GM10266 (cell line): ENCODE measurements at regions not wholly inside any gene's neighbourhood (a gene's known extent, or its start where the extent isn't known, plus 50 kb on each side); places are given as distances from the start of the nearest gene placed in this dataset.

Experiments
- DNase-seq: peaks from one replicate; pipeline ENCODE4 v3.0.0; 2012; ENCODE audit errors: extremely low spot score
- TF ChIP-seq, protein P1 (sequence below): IDR thresholded peaks from 2 replicates; pipeline ENCODE4 v1.5.1; 2012; ENCODE audit warnings: mild to moderate bottlenecking, low read depth; ENCODE audit not compliant: control insufficient read depth, insufficient read depth; ENCODE audit errors: missing control alignments

DNA sequence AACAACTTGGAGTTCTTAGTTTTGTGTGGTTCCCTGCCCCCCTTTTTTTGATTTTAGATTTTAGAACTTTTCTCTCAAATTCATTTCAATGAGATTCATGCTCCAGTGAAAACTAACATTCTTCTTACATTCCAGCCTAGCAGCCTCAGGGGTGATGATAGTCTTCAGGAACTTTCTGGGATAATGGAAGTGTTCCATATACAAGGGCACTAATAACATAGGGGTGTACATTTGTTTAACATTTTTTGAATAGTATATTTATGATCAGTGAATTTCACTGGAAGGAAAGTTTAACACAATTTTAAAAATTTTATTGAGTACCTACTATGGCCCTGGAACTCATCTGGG is 61.4 kb upstream of the ZNF648 start:
- TF ChIP-seq, protein P1, sequence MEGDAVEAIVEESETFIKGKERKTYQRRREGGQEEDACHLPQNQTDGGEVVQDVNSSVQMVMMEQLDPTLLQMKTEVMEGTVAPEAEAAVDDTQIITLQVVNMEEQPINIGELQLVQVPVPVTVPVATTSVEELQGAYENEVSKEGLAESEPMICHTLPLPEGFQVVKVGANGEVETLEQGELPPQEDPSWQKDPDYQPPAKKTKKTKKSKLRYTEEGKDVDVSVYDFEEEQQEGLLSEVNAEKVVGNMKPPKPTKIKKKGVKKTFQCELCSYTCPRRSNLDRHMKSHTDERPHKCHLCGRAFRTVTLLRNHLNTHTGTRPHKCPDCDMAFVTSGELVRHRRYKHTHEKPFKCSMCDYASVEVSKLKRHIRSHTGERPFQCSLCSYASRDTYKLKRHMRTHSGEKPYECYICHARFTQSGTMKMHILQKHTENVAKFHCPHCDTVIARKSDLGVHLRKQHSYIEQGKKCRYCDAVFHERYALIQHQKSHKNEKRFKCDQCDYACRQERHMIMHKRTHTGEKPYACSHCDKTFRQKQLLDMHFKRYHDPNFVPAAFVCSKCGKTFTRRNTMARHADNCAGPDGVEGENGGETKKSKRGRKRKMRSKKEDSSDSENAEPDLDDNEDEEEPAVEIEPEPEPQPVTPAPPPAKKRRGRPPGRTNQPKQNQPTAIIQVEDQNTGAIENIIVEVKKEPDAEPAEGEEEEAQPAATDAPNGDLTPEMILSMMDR, result no peak
- DNase-seq, result no peak

DNA sequence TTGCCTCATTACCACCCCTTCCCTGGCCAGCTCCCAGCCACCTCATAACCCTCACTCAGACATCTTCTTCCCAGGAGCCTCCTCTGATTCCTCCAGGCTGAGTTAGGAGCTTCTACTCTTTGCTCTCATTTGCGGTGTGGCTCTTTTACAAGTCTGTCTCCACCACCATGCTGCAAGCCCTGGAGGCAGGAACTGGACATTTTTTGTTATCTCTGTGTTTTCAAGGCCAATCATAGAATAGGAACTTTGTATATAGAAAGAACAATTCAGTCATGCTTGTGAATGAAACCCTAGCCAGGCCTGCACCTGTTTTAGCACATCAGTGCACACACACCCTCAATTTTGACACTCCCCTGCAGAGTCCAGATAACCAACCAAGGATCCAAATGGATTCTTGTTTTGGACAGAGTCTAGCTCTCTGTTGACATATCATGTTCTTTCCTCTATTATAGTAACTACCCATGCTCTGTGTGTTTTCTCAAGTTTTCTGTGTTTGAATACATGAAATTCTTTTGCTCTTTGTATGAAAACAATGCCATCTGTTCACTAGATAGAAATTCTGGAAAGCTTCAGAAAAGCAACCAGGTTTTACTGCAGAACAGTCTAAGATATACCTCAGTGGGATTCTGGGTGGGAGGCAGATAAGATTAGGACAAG is 60.9 kb upstream of the ZNF648 start:
- TF ChIP-seq, protein P1, result no peak
- no peak for DNase-seq

DNA sequence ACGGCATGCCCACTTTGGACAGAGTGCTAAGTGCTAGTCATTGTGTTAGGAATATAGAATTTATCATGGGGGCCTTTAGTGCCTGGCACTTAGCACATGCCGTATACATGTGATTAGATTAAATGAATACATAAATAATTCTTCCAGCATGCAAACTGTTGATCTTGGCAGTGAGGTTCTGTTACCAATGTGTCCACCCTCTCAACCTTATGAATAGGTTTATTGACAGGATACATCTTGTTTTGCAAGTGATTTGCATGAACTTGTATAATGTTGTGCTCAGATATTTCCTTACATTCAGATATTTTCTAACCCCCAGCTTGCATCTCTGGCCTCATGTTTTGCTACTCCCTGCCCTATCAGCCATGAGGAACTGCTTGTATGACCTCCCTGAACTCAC is 60.3 kb upstream of the ZNF648 start:
- TF ChIP-seq, protein P1, result no peak
- DNase-seq, result no peak

DNA sequence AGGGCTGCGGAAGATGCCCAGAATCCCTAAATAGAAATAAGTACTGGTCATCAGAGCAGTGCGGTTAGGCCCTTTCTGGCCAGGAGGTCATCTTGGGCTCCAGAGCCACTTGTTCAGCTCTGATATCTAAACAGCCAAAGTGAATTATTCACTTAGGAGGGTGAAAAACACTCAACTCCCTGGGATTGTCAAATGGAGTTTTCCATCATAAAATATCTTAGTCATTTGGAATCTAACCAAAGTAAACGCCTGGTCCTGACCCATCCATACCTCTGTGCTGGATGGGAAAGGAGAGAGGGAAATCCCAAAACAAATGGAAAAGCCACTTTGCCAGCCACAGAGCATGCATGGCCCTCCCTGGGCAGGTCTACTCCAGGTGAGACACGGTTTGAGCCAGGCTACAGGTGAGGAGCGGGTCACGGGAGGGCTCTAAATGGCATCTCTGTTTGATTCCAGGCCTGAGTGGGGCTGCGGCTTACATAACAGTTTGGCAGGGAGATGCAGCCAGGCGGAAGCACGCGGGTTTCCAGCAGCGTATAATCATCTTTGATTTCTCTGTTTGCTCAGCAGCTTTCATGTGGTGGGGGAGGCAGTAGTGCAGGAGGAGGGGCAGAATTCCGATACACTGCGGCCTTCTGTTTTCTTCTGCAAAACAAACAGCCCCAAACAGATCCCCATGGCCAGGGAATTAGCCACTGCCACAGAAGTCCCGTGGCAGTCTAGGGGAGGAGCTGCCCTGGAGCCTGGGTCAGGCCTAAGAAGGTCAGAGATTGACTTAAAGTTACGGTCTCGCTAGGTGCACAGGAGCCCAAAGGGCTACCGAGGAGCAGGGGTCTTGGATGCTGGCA is 59.1 kb upstream of the ZNF648 start:
- TF ChIP-seq, protein P1, result no peak
- DNase-seq, result no peak

DNA sequence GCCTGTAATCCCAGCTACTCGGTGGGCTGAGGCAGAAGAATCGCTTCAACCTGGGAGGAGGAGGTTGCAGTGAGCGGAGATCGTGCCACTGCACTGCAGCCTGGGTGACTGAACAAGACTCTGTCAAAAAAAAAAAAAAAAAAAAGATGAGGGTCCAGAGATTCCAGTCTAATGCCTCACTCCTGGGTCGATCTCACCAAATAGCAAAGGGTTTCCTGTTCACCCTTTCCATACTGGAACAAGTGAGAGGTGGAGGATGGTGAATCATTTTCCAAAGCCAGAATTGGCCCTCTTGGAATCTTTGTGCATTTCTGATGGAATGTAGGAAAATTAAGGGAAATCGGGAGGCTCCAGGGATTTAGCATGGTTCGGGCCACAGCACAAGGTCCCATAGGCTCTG is 58.1 kb upstream of the ZNF648 start:
- no peak for DNase-seq
- TF ChIP-seq, protein P1, result no peak

DNA sequence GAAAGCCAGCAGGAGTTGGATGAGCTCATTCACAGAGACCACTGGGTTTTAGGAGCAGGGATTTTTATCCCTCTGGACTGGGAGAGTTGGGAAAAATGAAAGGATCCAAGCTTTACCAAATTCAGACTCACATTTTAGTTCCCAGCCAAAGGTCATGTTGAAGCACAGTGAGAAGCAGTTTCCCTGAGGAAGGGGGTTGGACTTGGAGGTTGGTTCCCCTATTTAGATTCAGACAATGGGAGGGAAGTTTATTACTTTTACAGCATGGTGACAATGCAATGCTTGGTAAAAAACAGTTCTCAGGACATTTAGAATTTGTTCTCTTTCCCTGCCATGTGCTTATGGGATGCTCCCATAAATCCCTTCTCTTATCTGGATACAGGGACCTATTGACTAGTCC is 57.3 kb upstream of the ZNF648 start:
- DNase-seq, result no peak
- TF ChIP-seq, protein P1, result no peak

DNA sequence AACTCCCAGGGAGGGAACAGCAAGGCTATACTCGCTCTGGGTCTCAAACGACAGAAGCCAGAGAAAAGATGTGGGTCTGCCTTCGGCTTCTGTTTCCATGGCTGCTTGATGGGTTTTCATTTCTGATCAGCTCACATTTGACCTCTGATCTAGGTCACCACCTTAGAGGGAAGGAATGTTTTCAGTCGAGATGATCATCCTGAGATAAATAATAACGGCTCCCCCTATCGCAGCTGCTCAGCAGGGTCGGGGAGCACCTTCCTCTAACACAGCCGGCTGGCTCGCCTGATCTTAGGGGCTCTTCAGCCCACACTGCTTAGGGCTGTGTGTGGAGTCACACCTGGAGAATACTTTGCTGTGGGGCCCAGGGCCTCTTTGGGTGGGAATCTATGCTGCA is 53.1 kb upstream of the ZNF648 start:
- TF ChIP-seq, protein P1, result no peak
- no peak for DNase-seq
